ENCODE measurements at regions not wholly inside any gene's neighbourhood (a gene's known extent, or its start where the extent isn't known, plus 50 kb on each side); places are given as distances from the start of the nearest gene placed in this dataset.

GRCh38 chr17:20890338-20890737, 152.5 kb downstream of the USP22 start:
- TF ChIP-seq EZH2phosphoT487 (IDR thresholded peaks at IDR 0.05; ENCODE audit: insufficient read depth, low read depth) (no peak), EZH2 (IDR thresholded peaks at IDR 0.05; ENCODE audit: insufficient read depth, poor library complexity, severe bottlenecking) (no peak)

Data from GM23248 (cell line).